ENCODE measurements at regions not wholly inside any gene's neighbourhood (a gene's known extent, or its start where the extent isn't known, plus 50 kb on each side); places are given as distances from the start of the nearest gene placed in this dataset.

- Histone ChIP-seq H3K27me3 (ENCODE audit: insufficient read depth, poor library complexity, severe bottlenecking) (no peaks in the 10 kb centered on the region), H3K27ac (replicated peaks) (no peak overlapping the region), H3K4me3 (replicated peaks; ENCODE audit: insufficient read depth, low read length) (no peak overlapping the region)
- TF ChIP-seq GABPA (IDR thresholded peaks at IDR 0.05; ENCODE audit: low read depth) (no peak), POLR2AphosphoS5 (IDR thresholded peaks at IDR 0.05; ENCODE audit: low read depth) (no peak)
- TF ChIP-seq, protein P1, sequence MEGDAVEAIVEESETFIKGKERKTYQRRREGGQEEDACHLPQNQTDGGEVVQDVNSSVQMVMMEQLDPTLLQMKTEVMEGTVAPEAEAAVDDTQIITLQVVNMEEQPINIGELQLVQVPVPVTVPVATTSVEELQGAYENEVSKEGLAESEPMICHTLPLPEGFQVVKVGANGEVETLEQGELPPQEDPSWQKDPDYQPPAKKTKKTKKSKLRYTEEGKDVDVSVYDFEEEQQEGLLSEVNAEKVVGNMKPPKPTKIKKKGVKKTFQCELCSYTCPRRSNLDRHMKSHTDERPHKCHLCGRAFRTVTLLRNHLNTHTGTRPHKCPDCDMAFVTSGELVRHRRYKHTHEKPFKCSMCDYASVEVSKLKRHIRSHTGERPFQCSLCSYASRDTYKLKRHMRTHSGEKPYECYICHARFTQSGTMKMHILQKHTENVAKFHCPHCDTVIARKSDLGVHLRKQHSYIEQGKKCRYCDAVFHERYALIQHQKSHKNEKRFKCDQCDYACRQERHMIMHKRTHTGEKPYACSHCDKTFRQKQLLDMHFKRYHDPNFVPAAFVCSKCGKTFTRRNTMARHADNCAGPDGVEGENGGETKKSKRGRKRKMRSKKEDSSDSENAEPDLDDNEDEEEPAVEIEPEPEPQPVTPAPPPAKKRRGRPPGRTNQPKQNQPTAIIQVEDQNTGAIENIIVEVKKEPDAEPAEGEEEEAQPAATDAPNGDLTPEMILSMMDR (IDR thresholded peaks at IDR 0.05; ENCODE audit: insufficient read depth, low read length) = no peak
- no peak for DNase-seq (ENCODE audit: low read depth in 1 of 2, low spot score in 1 of 2)
These were observed 505.8 kb downstream of the EPHA3 start for GRCh38 chr3:89613241-89613640.

DNA sequence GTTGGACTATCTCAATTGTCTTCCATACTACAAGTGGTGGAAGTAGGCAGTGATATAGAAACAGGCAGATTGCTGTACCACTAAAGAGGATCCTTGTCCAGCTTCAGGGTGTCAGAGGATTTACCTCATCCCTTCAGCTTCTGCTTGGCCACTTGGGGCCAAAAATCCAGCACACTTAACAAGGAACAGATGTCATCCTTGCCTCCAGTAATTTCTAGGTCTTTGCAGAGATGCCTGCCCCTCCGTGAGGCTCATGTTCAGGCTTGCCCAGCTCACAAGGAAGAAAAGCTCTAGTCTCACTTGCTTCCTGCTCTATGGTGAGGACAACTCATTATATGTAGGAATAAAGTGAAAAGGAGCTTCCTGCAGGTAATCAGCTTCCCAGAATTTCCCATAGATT is 510.3 kb downstream of the EPHA3 start:
- Histone ChIP-seq H3K27me3 (ENCODE audit: insufficient read depth, poor library complexity, severe bottlenecking) (no peaks in the 10 kb centered on the region), H3K27ac (replicated peaks) (no peak overlapping the region), H3K4me3 (replicated peaks; ENCODE audit: insufficient read depth, low read length) (no peak overlapping the region)
- DNase-seq (ENCODE audit: low read depth in 1 of 2, low spot score in 1 of 2) = no peak
- TF ChIP-seq, protein P2, sequence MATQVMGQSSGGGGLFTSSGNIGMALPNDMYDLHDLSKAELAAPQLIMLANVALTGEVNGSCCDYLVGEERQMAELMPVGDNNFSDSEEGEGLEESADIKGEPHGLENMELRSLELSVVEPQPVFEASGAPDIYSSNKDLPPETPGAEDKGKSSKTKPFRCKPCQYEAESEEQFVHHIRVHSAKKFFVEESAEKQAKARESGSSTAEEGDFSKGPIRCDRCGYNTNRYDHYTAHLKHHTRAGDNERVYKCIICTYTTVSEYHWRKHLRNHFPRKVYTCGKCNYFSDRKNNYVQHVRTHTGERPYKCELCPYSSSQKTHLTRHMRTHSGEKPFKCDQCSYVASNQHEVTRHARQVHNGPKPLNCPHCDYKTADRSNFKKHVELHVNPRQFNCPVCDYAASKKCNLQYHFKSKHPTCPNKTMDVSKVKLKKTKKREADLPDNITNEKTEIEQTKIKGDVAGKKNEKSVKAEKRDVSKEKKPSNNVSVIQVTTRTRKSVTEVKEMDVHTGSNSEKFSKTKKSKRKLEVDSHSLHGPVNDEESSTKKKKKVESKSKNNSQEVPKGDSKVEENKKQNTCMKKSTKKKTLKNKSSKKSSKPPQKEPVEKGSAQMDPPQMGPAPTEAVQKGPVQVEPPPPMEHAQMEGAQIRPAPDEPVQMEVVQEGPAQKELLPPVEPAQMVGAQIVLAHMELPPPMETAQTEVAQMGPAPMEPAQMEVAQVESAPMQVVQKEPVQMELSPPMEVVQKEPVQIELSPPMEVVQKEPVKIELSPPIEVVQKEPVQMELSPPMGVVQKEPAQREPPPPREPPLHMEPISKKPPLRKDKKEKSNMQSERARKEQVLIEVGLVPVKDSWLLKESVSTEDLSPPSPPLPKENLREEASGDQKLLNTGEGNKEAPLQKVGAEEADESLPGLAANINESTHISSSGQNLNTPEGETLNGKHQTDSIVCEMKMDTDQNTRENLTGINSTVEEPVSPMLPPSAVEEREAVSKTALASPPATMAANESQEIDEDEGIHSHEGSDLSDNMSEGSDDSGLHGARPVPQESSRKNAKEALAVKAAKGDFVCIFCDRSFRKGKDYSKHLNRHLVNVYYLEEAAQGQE (IDR thresholded peaks at IDR 0.05; ENCODE audit: insufficient replicate concordance, low read depth) = no peak
- TF ChIP-seq SPI1 (IDR thresholded peaks at IDR 0.05; ENCODE audit: borderline replicate concordance, low read depth) = no peak
- no peak for TF ChIP-seq POLR2AphosphoS5 (IDR thresholded peaks at IDR 0.05; ENCODE audit: low read depth)
- TF ChIP-seq GABPA (IDR thresholded peaks at IDR 0.05; ENCODE audit: low read depth) = no peak
- TF ChIP-seq, protein P1 (IDR thresholded peaks at IDR 0.05; ENCODE audit: insufficient read depth, low read length) = no peak

DNA sequence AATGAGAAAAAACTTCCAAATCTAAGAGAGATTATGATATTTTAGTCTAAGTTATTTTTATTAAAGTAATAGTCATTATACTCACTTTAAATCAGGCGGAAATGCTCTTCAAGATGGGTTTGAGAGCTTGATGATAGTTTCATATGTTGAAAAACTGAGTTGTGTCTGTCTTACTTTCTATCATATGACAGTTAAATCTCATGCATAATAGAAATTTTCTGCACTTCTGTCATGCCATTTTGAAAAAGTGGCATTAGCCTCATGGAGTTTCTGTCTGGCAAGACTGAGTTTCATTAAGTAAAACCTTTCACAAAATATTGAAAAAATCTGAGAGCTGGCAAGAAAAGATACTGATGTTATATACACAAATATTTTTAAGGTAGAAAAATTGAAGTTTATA is 511.8 kb downstream of the EPHA3 start:
- Histone ChIP-seq H3K27me3 (ENCODE audit: insufficient read depth, poor library complexity, severe bottlenecking) (no peaks in the 10 kb centered on the region), H3K27ac (replicated peaks) (no peak overlapping the region), H3K4me3 (replicated peaks; ENCODE audit: insufficient read depth, low read length) (no peak overlapping the region)
- TF ChIP-seq, protein P1 (IDR thresholded peaks at IDR 0.05; ENCODE audit: insufficient read depth, low read length) = no peak
- TF ChIP-seq POLR2AphosphoS5 (IDR thresholded peaks at IDR 0.05; ENCODE audit: low read depth) (no peak), SPI1 (IDR thresholded peaks at IDR 0.05; ENCODE audit: borderline replicate concordance, low read depth) (no peak), GABPA (IDR thresholded peaks at IDR 0.05; ENCODE audit: low read depth) (no peak)
- DNase-seq (ENCODE audit: low read depth in 1 of 2, low spot score in 1 of 2) = no peak

DNA sequence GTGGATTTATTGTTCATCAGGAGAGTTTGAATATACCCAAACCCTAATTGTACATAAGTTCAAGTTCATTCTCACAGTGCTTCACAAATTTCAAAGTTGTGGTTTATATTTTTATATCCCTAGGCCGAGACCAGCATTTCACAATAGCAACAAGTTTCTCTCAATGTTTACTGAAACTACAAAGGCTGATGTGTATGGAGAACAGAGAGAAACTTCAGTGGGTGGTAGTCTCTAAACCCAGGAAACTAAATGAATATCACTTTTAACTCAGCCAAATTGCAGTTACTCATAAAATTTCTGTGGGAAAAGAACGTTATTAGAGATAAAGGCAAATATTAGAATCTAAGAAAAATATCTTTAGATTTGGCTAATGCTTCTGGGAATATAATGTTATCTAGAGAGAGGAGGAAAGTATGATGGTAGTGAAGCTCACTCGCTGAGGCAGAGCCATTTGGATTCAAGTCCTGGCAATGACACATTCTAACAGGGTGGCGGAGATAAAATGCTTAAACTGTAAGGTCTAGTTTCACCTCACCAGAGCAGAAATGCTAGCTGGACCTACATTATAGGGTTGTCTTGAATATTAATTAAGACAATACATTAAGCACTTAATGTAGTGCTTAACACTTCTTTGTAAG is 514.8 kb downstream of the EPHA3 start:
- no peak for DNase-seq (ENCODE audit: low read depth in 1 of 2, low spot score in 1 of 2)
- Histone ChIP-seq H3K27me3 (ENCODE audit: insufficient read depth, poor library complexity, severe bottlenecking) (no peaks in the 10 kb centered on the region), H3K4me3 (replicated peaks; ENCODE audit: insufficient read depth, low read length) (no peak overlapping the region), H3K27ac (replicated peaks) (no peak overlapping the region)
- TF ChIP-seq, protein P2 (IDR thresholded peaks at IDR 0.05; ENCODE audit: insufficient replicate concordance, low read depth) = no peak
- no peak for TF ChIP-seq GABPA (IDR thresholded peaks at IDR 0.05; ENCODE audit: low read depth)
- no peak for TF ChIP-seq SPI1 (IDR thresholded peaks at IDR 0.05; ENCODE audit: borderline replicate concordance, low read depth)
- TF ChIP-seq, protein P1 (IDR thresholded peaks at IDR 0.05; ENCODE audit: insufficient read depth, low read length) = no peak
- TF ChIP-seq POLR2AphosphoS5 (IDR thresholded peaks at IDR 0.05; ENCODE audit: low read depth) = no peak
